GM12878 (cell line): ENCODE measurements at regions not wholly inside any gene's neighbourhood (a gene's known extent, or its start where the extent isn't known, plus 50 kb on each side); places are given as distances from the start of the nearest gene placed in this dataset.

Source experiments
- ATAC-seq: fragments of 200-7000 bp; cut with Tn5 transposase; 3 replicates; pipeline ENCODE4 v1.9.1; 2020; ENCODE audit warnings: mild to moderate bottlenecking, moderate library complexity
- BruUV-seq: library from RNA; stranded (reverse); fragments of 400-500 nt; replicated peaks from 2 replicates; lab custom pipeline; 2021; lab: Mats Ljungman, UMichigan
- CTCF ChIA-PET: fragments of 300-600 bp; sonication (Branson Sonifier 250); formaldehyde crosslinking; extraction: SDS; loops from one replicate; lab custom pipeline; 2021; ENCODE audit warnings: inconsistent platforms; lab: Yijun Ruan, JAX
- POLR2A ChIA-PET: fragments of 350-600 bp; formaldehyde crosslinking; extraction: SDS; loops from one replicate; lab custom pipeline; 2021; ENCODE audit warnings: inconsistent platforms; lab: Charles Lee
- RAD21 ChIA-PET: fragments of 300-600 bp; sonication (Branson Sonifier 250); formaldehyde crosslinking; loops from one replicate; lab custom pipeline; 2023; ENCODE audit warnings: antibody characterized with exemption; ENCODE audit not compliant: unreplicated experiment; lab: Charles Lee
- SMC1A ChIA-PET: fragments of 300-600 bp; sonication (Branson Sonifier 250); formaldehyde crosslinking; loops from one replicate; lab custom pipeline; 2023; ENCODE audit not compliant: unreplicated experiment, uncharacterized antibody; lab: Charles Lee
- DNase-seq: peaks from one replicate; pipeline ENCODE4 v3.0.0-alpha.2; 2011; ENCODE audit warnings: low read depth, low spot score
- FAIRE-seq: peaks from 3 replicates; lab custom pipeline; 2011; peaks lifted over from hg19 to GRCh38; lab: Jason Lieb, UNC
- H2AFZ ChIP-seq: 2 replicates; pipeline ENCODE4 v1.6.0; 2011; ENCODE audit warnings: low read depth, low read length, control low read depth; ENCODE audit not compliant: control insufficient read depth
- H3K27ac ChIP-seq: 2 replicates; pipeline ENCODE4 v1.5.1; 2011; ENCODE audit warnings: control low read depth; ENCODE audit not compliant: control insufficient read depth, insufficient read depth
- H3K27me3 ChIP-seq, 2 experiments: replicated peaks in 1 of 2; 2 replicates each; pipeline versions ENCODE4 v1.6.0 to v1.6.1; 2011; ENCODE audit warnings: low read length in 1 of 2; ENCODE audit not compliant: control insufficient read depth in 2 of 2, insufficient read depth in 2 of 2
- H3K36me3 ChIP-seq, 2 experiments: 2 replicates each; pipeline ENCODE4 v1.5.1; 2011; ENCODE audit warnings: low read length in 1 of 2; ENCODE audit not compliant: control insufficient read depth in 2 of 2, insufficient read depth in 2 of 2
- H3K4me1 ChIP-seq: 2 replicates; pipeline ENCODE4 v1.6.1; 2011; ENCODE audit warnings: mild to moderate bottlenecking, low read length, moderate library complexity, mixed read lengths; ENCODE audit not compliant: control insufficient read depth, insufficient read depth
- H3K4me2 ChIP-seq: 2 replicates; pipeline ENCODE4 v1.6.0; 2011; ENCODE audit warnings: control low read depth; ENCODE audit not compliant: control insufficient read depth, insufficient read depth
- H3K4me3 ChIP-seq: fragments of 200-600 bp; sonication (generic); 2 replicates; pipeline ENCODE4 v1.5.1; 2016
- H3K79me2 ChIP-seq: 2 replicates; pipeline ENCODE4 v1.6.0; 2011; ENCODE audit warnings: low read length; ENCODE audit not compliant: control insufficient read depth, insufficient read depth
- H3K9ac ChIP-seq: 2 replicates; pipeline ENCODE4 v1.8.0; 2011; ENCODE audit warnings: low read length, control low read depth, mixed read lengths; ENCODE audit not compliant: control insufficient read depth, insufficient read depth
- H3K9me3 ChIP-seq: replicated peaks from 3 replicates; pipeline ENCODE4 v1.5.1; 2011; ENCODE audit warnings: mild to moderate bottlenecking, low read length; ENCODE audit not compliant: control insufficient read depth, insufficient read depth
- H4K20me1 ChIP-seq: 2 replicates; pipeline ENCODE4 v1.6.0; 2011; ENCODE audit not compliant: control insufficient read depth, insufficient read depth
- HCFC1 ChIP-seq: fragments of 150-350 bp; IDR thresholded peaks from 2 replicates; pipeline ENCODE4 v1.6.1; 2014; ENCODE audit warnings: low read length
- KLF5 ChIP-seq: fragments of 450-650 bp; IDR thresholded peaks from 2 replicates; pipeline ENCODE4 v1.6.1; 2014; ENCODE audit warnings: mild to moderate bottlenecking; ENCODE audit not compliant: partially characterized antibody
- POLR2AphosphoS2 ChIP-seq: IDR thresholded peaks from 2 replicates; pipeline ENCODE4 v1.6.1; 2011; ENCODE audit warnings: low read depth, mild to moderate bottlenecking, low read length, improper control_type of control experiment, moderate library complexity
- SMARCA5 ChIP-seq: fragments of 450-650 bp; IDR thresholded peaks from 2 replicates; pipeline ENCODE4 v1.6.1; 2017; ENCODE audit warnings: mild to moderate bottlenecking
- SRF ChIP-seq, 2 experiments: IDR thresholded peaks; 2 replicates each; pipeline ENCODE4 v1.6.1; 2011; ENCODE audit warnings: low read depth in 2 of 2, low read length in 2 of 2, mild to moderate bottlenecking in 1 of 2, moderate library complexity in 1 of 2
- STAT3 ChIP-seq: IDR thresholded peaks from 2 replicates; pipeline ENCODE4 v1.6.1; 2011; ENCODE audit warnings: low read depth, low read length, improper control_type of control experiment
- ZNF24 ChIP-seq: fragments of 450-650 bp; IDR thresholded peaks from 2 replicates; pipeline ENCODE4 v1.6.1; 2017; ENCODE audit warnings: antibody characterized with exemption, mild to moderate bottlenecking
- WGBS: methylation state at CpG from one replicate; pipeline ENCODE4 v1.1.6; 2016; ENCODE audit warnings: low lambda C conversion rate; ENCODE audit not compliant: insufficient replicate concordance, insufficient coverage; ENCODE audit errors: missing lambda C conversion rate; 5-methylcytosine and 5-hydroxymethylcytosine counted together
- in situ Hi-C: fragments of 300-500 bp; cut with MboI; formaldehyde crosslinking; loops from 9 replicates; pipeline ENCODE4 v1.14.3; 2018; ENCODE audit warnings: mixed read lengths
- intact Hi-C: fragments of 100-400 bp; cut with micrococcal nuclease; formaldehyde crosslinking; loops from one replicate; pipeline ENCODE4 v1.14.2; 2022; ENCODE audit not compliant: unreplicated experiment
- TF ChIP-seq, protein P1 (sequence below): IDR thresholded peaks from 2 replicates; pipeline ENCODE4 v1.6.1; 2012; ENCODE audit warnings: low read depth, low read length, improper control_type of control experiment

DNA sequence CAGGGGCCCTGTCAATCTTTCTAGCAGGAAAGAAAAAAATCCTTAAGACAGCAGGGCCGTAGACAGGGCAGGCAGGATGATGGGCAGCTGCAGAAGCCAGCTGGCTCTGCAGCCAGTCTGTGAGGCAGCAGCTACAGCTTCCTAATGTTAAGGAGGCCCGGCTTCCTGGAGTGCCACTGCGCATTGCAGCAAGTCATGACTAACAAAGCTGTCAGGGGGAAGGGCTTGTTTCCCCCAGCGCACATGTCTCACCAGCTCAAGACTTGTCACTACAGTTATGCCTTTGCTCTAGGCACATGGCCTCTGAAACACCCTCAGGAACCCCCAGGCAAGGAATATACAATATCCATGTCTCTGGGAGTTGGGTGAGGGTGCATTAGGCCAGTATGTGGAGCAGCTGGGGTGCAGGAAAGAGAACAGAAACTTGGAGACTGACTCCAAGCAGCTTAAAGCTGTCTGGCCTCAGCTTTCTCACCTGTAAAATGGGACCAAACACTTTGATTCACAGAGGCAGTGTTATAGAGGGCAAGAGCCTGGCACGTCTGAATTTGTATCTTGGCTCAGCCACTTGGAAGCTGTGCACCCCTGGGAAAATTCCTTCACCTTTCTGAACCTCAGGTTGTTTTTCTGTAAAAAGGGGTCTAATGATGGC lies 220.0 kb downstream of the HAPSTR1 start:
- TF ChIP-seq KLF5 (no peak), SRF (IDR thresholded peaks at IDR 0.05; ENCODE audit: low read depth in 2 of 2, low read length in 2 of 2) (no peak), HCFC1 (no peak), ZNF24 (no peak)
- TF ChIP-seq, all 136 proteins: peak for 0
- H3K9me3 ChIP-seq, result no peaks in the 10 kb centered on the region; the same call in 2 of the 3 replicates
- no peaks in the 10 kb centered on the region for H3K4me1 ChIP-seq
- no peak for FAIRE-seq
- 2% methylated on average over 5 of the region's 5 CpGs for WGBS
- no TSS peak for BruUV-seq
- no peaks in the 10 kb centered on the region for H3K79me2 ChIP-seq
- no peaks in the 10 kb centered on the region for H4K20me1 ChIP-seq
- in situ Hi-C loops, result no loop called here
- intact Hi-C loops, result no loop called here
- POLR2A ChIA-PET, result no interaction called here
- H3K27ac ChIP-seq, result no peak overlapping the region
- H2AFZ ChIP-seq, result no peak overlapping the region
- no peak overlapping the region for H3K4me2 ChIP-seq
- no peak overlapping the region for H3K9ac ChIP-seq
- CTCF ChIA-PET, result interaction anchor here (0.9 kb wide), 1 partner anchor 13 kb away, joined by 3 read pairs; no protein-coding TSS in a partner anchor
- DNase-seq, result no peak
- RAD21 ChIA-PET, result no interaction called here
- no peak for ATAC-seq
- SMC1A ChIA-PET, result interaction anchor here (1.1 kb wide), 1 partner anchor 76 kb away, joined by 3 read pairs; no protein-coding TSS in a partner anchor
- H3K4me3 ChIP-seq, result no peak overlapping the region
- H3K36me3 ChIP-seq, result no peaks in the 10 kb centered on the region
- no peaks in the 10 kb centered on the region; a peak in 1 of 4 replicates for H3K27me3 ChIP-seq

DNA sequence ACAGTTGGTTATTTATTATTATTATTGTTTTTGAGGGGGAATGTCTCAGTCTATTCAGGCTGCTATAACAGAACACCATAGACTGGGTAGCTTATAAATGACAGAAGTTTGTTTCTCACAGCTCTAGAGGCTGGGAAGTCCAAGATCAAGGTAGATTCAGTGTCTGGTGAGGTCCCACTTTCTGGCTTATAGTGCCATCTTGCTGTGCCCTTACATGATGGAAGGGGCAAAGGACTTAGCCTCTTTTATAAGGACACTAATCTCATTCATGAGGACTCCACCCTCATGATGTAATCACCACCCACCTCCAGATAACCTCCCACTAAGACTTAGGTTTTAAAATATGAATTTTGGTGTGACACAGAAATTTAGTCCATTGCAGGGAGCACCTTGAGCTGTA lies 224.6 kb downstream of the HAPSTR1 start:
- Histone ChIP-seq H3K4me2 (no peak overlapping the region), H3K27me3 (no peaks in the 10 kb centered on the region), H3K4me3 (no peak overlapping the region), H3K9me3 (no peaks in the 10 kb centered on the region; the same call in 2 of the 3 replicates), H3K79me2 (no peaks in the 10 kb centered on the region), H3K4me1 (no peaks in the 10 kb centered on the region), H4K20me1 (no peaks in the 10 kb centered on the region)
- RAD21 ChIA-PET, result no interaction called here
- SMC1A ChIA-PET, result no interaction called here
- FAIRE-seq (no peak), DNase-seq (no peak), ATAC-seq (no peak)
- POLR2A ChIA-PET, result no interaction called here
- CTCF ChIA-PET, result interaction anchor here (0.5 to 1.0 kb wide), 2 partner anchors 13 to 445 kb away, joined by 3 read pairs; no protein-coding TSS in a partner anchor
- intact Hi-C loops, result no loop called here
- TF ChIP-seq, protein P1, sequence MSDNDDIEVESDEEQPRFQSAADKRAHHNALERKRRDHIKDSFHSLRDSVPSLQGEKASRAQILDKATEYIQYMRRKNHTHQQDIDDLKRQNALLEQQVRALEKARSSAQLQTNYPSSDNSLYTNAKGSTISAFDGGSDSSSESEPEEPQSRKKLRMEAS, result no peak
- TF ChIP-seq SRF (IDR thresholded peaks at IDR 0.05; ENCODE audit: low read depth in 2 of 2, low read length in 2 of 2) (no peak), POLR2AphosphoS2 (no peak), SMARCA5 (no peak), STAT3 (no peak)
- TF ChIP-seq, all 136 proteins: peak for 0
- no TSS peak for BruUV-seq
- Histone ChIP-seq H2AFZ (no peak overlapping the region), H3K9ac (no peak overlapping the region), H3K36me3 (no peaks in the 10 kb centered on the region), H3K27ac (no peak overlapping the region)
- in situ Hi-C loops, result no loop called here
